Hematopoietic multipotent progenitor cell treated with erythropoietin and hydrocortisone succinate and interleukin-3 and kit ligand, for 15 days (in vitro differentiated cells): ENCODE measurements at regions not wholly inside any gene's neighbourhood (a gene's known extent, or its start where the extent isn't known, plus 50 kb on each side); places are given as distances from the start of the nearest gene placed in this dataset.

Experiments used
- DNase-seq: peaks from one replicate; pipeline ENCODE4 v3.0.0-alpha.2; 2015; ENCODE audit warnings: low spot score

GRCh38 chr21:17979763-17980162 is 160.6 kb upstream of the C21orf91 start:
- DNase-seq: no peak

GRCh38 chr21:17978895-17979294 is 159.7 kb upstream of the C21orf91 start:
- no peak for DNase-seq

- no peak for DNase-seq
Observed at GRCh38 chr21:17976691-17977090, 157.5 kb upstream of the C21orf91 start.

GRCh38 chr21:17976139-17976538 is 157.0 kb upstream of the C21orf91 start:
- no peak for DNase-seq

- no peak for DNase-seq
Observed at GRCh38 chr21:17967319-17967718, 148.2 kb upstream of the C21orf91 start.

GRCh38 chr21:17964716-17965115 is 145.6 kb upstream of the C21orf91 start:
- DNase-seq: no peak

- DNase-seq: no peak
Observed at GRCh38 chr21:17964199-17964598, 145.0 kb upstream of the C21orf91 start.

GRCh38 chr21:17950591-17950990 is 131.4 kb upstream of the C21orf91 start:
- no peak for DNase-seq

GRCh38 chr21:17949421-17949820 is 130.3 kb upstream of the C21orf91 start:
- DNase-seq: no peak

GRCh38 chr21:17947531-17947930 is 128.4 kb upstream of the C21orf91 start:
- no peak for DNase-seq

- peak; percentile 4 for DNase-seq
Observed at GRCh38 chr21:17931080-17931479, 111.9 kb upstream of the C21orf91 start.

- DNase-seq: no peak
Observed at GRCh38 chr21:17930093-17930492, 110.9 kb upstream of the C21orf91 start.

- DNase-seq: no peak
Observed at GRCh38 chr21:17929510-17929909, 110.4 kb upstream of the C21orf91 start.

- no peak for DNase-seq
Observed at GRCh38 chr21:17925899-17926298, 106.7 kb upstream of the C21orf91 start.

GRCh38 chr21:17925000-17925610 is 105.9 kb upstream of the C21orf91 start:
- DNase-seq: peak; percentile 55

- DNase-seq: no peak
Observed at GRCh38 chr21:17921579-17922530, 102.7 kb upstream of the C21orf91 start.

GRCh38 chr21:17915976-17916375 is 96.8 kb upstream of the C21orf91 start:
- no peak for DNase-seq

- DNase-seq: no peak
Observed at GRCh38 chr21:17911628-17912027, 92.5 kb upstream of the C21orf91 start.

GRCh38 chr21:17903929-17904639 is 84.9 kb upstream of the C21orf91 start:
- DNase-seq: no peak

- DNase-seq: peak; percentile 27
Observed at GRCh38 chr21:17903029-17903806, 84.1 kb upstream of the C21orf91 start.

GRCh38 chr21:17901458-17902079 is 82.4 kb upstream of the C21orf91 start:
- no peak for DNase-seq
